ENCODE measurements at regions not wholly inside any gene's neighbourhood (a gene's known extent, or its start where the extent isn't known, plus 50 kb on each side); places are given as distances from the start of the nearest gene placed in this dataset.
A peak's percentile ranks its signal among the peaks of the same experiment; 100 is the strongest.

DNA sequence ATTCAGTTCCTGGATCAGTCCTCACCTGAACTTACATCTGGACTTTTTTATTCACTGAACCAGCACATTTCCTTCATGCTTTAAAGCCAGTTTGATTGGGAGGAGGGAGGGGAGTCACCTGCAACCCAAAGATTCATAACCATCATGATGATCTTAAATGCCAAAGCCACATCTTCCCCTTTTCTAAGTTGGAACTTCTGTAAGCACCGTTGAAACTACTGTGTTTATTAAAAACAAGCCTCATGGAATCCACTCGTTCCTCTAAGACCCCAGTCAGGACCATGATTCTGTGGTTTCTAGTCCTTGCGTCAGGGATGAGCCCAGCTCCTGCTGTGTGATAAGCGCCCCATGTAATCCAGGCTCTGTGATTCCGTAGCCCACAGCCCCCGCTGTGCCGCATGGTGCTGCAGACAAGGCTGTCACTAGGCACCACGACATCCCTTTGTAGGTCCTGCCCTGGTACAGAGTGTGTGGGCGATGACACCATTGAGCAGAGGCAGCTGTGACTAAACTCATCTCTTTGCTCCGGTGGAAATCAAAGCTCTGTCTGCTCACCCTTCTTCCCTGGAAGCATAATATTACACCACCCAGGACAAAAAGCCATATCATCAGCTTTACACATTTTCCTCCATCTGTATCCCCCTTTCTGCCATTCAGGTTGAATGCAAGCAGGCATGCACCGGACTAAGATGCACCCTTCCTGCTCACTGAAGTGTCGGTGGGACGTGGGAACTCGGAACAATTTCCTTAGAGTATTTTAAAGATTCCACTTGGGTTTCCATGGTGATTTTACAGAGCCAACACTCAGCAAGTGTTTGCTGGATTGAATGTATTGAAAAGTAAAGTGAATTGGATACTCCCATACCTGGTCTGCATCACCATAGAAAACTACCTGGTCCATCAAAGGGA lies 132.0 kb upstream of the FSTL4 start:
- DNase-seq (ENCODE audit: low read depth): no peak

DNA sequence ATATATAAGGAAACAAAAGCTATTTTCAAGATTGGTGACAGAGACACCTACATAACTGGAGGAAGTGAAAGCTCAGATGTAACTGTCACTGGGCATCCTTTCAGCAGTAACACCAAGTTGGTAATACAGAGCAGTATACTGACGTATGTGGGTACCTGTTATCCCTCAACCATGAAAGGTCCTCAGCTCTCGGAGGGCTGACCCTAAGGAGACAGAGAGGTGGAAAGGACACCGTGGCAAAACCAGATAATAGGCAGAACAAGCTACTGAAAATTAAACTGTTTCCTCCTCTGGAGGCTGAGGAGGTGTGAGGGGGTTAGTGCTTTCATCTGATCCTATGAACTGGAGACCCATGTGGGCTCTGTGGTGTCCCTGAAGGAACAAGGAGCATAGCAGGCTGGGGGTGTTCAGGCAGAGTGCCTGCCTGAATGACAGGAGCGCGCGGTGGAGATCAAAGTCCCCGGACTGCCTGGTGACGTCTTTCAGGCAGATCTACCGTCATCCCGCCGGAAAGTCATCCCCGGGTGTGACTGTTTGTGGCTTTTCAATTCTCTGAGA lies 130.2 kb upstream of the FSTL4 start:
- no peak for DNase-seq (ENCODE audit: low read depth)

DNA sequence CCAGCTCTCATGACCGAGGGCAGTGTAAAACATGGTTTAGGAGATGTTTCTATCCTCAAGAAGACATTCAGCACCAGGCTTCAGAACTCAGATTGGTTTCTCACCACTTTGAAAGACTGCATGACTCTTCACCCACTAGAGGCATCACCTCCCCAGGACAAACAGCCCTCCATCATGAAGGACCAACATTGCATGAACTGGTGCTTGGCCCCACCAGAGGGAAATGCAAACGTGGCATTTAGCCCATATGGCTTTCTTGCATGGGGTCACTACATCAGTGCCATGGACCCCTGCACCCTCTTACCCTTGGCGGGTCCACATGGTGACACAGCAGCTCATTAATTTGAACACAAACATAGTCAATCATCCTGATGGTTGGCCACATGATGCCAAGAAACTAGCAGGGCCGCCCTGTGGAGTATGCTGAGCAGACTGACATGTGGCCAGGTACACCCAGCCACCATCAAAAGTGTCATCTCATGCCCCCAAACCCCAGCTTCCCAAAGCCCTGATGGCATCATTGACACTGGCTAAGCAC lies 129.5 kb upstream of the FSTL4 start:
- DNase-seq (ENCODE audit: low read depth): no peak

DNA sequence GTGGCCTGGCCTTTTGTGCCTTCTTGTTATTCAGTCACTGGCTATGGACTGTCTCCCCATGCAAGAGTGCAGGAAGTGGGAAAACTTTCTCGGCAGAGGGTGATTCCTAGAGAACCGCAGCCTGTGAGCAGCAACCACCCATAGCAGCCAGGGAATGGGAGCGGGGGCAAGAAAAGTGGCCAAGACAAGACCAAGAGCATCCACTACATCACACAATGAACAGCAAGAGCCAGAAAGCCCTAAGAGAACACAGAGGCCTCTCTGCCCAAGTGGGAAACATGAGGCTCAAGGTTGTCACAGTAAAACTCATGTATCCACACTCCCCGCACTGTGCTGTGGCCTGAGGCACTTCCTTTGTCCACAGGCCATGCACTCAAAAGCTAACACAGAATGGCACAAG lies 129.1 kb upstream of the FSTL4 start:
- DNase-seq (ENCODE audit: low read depth): no peak

DNA sequence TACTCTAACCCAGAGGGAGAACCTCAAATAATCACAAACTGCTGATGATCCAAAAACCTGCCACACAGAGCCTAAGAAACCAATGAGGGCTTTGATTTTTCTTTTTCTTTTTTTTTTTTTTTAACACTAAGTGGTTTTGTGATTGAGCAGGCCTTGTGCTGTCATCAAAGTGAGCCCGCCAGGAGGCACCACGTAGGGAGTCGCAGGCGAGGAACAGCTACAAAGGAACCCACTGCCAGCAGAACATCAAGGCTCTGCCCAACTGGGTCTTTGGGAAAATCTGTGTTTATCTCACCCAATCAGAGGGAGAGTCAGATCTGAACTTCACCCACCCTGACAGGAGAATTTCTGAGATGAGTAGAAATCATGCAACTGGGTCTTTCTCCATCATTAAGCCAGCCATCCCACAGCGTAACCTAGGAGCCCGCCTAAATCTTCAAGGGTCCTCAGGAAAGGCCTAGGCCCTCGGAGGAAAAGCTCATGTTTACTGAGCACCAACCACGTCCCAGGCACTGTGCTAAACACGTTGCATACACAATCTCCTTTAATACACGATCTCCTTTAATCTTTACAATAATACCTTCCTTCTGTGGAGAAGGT lies 126.9 kb upstream of the FSTL4 start:
- DNase-seq (ENCODE audit: low read depth): no peak

DNA sequence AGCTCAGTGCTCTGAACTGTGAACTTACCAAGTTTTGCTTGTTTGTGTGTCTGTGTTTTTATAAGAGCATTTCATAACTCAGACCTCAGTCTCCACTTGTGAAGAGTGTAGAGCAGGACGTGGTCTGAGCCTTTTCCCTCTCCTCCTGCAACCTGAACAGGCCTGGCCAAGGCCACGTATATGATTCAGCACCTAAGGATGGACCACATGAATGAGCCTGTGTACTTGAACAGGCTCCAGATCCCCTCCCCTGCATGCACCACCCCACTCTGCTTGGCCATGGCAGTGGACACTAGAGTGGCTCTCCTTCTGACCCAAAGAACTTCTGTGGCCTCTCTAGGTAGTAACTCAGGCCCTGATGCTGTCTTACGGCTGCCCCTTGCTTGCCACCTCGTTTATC lies 125.9 kb upstream of the FSTL4 start:
- no peak for DNase-seq (ENCODE audit: low read depth)

DNA sequence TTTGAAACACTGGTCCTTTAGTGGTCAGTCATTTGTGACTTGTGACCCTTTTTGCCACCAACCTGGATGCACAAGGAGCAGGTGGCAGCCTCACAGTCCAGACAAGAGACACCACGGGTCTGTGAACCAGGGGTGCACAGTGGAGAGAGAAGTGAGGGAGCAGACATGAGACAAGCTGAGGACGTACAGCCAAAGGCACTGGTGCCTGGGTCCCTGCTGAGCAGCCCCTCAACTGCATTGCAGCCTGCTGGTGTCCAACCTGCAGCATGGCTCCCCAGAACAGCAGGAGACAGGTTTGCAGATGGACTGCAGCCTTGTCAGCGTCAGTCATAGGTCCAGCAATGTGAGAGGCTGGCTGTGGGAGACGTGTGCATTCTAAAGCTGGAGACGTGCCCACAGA lies 124.2 kb upstream of the FSTL4 start:
- no peak for DNase-seq (ENCODE audit: low read depth)

DNA sequence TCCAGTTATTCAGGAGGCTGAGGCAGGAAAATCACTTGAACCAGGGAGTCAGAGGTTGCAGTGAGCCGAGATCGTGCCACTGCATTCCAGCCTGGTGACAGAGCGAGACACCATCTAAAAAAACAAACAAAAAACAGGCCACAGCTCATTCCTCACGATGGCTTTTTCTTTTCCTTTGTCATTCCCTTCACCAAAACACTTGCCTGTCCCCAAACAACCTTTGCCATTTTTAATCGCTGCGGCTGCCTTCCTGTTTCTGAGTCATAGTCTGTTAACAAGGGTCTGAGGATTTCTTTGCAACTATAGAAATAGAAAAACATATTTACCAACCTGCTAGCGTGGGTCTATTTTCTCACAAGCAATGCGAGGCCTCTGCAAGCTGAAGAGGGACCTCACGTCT lies 123.0 kb upstream of the FSTL4 start:
- DNase-seq (ENCODE audit: low read depth): peak; percentile 17

DNA sequence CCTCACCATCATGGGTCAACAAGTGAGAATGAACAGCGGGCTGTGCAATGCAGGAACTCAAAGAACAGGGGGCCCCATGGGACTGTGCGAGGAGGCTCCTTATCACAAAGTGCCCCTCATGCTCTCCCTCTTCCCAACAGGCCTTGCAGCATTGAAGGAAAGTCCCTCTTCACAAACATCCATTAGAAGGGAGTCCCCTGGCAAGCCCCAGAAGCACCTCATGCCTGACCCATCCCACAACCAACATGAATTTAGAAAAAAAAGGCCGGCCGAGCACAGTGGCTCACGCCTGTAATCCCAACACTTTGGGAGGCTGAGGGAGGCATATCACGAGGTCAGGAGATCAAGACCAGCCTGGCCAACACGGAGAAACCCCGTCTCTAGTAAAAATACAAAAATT lies 122.6 kb upstream of the FSTL4 start:
- no peak for DNase-seq (ENCODE audit: low read depth)

DNA sequence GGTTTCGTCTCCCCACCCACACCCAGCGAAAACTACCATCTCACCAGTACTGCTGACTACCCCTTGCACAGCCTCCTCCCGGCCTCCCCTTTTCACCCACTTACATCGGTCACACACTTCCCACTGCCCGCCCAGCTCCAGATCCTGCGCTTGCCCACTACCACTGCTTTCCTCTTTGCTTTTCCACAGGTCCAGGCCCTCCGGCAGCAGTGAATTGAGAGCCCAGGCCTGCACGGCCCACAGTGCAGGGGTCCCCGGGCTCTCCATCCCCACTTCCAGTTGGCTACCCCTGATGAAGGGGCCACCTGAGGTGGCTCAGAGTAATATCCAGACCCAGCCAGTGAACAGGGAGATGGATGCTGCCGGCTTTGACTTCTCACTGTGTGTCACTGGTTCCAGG lies 120.2 kb upstream of the FSTL4 start:
- DNase-seq (ENCODE audit: low read depth): no peak

DNA sequence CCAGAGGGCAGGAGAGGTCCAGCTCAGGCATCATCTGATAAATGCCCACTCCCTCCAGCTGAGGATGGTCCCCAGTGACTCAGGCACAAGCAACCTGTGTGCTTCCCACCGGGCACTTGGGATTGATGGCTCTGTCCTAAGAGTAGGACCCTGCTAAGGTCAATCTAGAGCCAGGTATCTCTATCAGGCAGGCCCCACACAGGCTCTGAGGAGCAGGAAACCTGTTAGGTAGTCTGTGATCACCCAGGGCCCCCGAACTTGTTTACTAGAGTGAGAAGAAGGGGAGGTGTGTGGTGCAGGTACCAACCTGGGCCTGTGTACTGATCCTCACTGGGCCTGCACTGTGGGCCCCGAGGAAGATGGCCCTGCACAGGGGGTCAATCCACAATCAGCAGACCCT lies 119.6 kb upstream of the FSTL4 start:
- DNase-seq (ENCODE audit: low read depth): no peak

DNA sequence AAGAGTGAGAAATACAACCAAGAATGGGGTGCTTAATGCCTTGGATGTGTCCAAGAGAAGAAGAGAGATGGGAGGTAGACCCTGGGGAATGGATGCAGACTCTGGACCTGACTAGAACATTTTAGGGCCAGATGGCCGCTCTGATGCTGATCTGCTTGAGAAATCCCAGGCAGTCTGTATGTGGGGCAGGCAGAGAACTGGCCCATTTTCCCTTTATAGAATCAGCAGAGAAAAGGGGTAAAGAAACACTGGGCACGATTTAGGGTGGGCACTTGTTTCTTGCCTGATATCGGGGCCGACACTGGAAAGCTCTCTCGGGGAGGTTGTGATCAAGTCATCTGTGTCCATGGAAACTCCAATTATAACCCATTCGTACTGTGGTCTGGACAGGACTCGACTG lies 118.5 kb upstream of the FSTL4 start:
- DNase-seq (ENCODE audit: low read depth): no peak

DNA sequence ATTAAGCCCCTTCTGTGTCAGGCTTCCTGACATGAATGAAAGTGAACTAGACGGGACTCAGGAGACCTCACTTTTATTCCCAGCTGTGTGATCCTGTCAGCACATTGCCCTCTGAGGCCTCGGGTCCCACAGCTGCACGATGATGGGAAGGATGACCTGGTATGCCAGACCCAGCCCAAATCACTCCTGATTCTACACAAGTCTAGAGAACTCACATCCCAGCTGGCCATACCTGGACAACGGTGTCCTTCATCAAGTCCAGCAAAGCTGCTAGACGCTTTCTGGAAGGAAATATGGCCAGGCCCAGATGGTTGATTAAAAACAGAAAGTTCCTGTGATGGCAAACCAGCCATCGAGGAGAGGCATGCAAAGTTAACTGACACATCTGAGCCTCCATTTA lies 118.0 kb upstream of the FSTL4 start:
- no peak for DNase-seq (ENCODE audit: low read depth)

DNA sequence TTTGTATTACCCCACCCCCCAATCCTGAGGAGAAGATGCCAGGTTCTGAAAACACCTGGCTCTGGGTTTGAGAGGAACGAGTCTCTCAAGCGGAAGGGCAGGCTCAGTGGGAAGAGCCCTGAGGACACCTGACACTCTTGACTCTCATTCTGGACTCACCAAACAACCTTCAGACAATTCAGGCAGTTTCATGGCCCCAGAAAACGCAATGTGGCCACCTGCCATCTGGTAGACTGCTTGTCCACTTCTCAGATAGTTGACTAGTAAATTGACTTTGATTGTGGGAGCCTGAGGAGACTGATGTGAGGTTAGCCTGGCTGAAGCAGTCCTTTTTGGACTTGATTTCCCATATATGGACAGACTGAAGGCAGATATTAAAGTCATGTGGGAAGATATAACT lies 117.5 kb upstream of the FSTL4 start:
- DNase-seq (ENCODE audit: low read depth): no peak

DNA sequence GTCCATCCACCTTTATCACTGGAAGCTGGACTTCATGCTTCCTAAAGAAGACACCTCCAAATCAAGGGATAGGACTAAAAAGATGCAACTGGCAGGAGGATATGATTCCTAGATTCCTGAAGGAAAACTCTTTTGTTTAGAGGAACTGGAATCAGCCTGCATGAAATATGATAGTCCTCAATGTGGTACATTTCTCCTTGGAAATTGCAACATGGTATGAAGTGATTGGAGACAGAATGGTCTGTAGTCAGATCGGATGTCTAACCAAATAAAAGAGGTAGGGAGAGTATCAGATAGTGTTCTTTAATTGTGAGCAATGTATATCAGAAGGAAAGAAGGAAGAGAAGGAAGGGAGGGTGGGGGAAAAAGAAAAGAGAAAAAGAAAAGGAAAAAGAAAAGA lies 116.1 kb upstream of the FSTL4 start:
- no peak for DNase-seq (ENCODE audit: low read depth)

DNA sequence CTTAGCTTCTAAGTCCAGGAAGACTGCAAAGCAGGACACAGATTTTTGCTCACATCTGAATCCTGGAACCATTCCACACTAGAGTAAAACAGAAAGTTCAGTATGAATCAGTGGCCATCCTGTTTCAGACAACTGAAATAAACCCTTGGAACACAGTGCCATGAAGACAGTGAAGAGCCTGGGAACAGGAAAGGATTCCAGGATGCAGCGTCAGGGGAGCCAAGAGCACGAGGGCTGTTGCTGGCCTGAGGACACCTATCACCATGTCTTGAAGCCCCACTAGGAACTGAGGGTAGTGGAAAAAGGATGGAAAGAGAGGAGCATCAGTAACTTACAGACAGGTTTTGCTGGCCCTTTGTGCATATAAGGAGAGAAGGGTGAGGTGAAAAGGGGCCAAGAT lies 115.3 kb upstream of the FSTL4 start:
- DNase-seq (ENCODE audit: low read depth): no peak

DNA sequence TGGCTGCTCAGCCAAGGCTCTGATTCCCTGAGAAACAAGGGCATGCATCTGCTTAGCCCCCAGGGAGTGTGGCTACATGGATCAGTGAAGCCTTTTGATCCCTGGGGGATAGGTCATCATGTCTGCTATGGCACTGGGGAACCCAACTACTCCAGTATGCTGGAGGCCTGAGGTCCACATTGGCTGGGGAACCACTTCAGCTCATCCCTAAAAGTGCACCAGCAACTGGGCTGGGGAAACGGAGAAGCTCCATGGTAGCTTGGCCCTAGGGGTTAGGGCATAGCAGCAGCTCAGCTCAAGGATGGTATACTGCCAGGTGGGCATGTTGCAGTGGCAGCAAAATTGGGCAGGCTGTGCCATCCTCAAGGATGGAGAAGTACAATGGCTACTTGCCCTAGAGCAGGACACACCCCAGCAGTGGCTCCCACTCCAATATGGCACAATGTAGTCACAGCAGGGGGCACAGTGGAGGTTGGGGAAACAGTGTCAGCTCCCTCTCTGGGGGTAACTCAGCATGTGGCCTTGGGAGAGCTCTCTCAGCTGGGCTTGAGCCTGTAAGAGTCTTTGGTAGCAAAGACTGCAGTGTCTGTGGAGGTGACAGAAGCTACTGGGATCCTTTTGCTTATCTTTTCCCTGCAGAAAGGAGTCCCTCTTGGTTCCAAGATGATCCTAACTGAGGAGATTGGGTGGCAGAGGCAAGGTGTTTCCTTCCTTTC lies 111.5 kb upstream of the FSTL4 start:
- no peak for DNase-seq (ENCODE audit: low read depth)

DNA sequence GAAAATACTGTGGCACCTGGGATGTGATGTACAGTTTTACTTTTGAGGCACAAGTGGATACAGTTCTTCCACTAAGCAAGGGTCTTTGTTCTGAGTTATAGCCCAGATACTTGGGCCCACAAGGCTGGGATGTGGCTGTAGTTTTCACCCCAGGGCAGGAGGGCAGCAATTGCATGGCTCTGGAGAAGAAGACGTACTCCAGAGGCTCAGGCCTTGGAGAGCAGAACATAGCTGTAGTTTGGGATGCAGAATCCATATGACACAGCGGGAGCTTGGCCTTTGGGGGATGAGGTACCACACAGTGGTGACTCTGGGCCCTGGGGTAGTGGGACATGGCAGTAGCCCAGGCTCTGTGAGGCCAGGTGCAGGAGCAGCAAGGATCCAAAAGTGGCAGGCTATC lies 110.8 kb upstream of the FSTL4 start:
- DNase-seq (ENCODE audit: low read depth): no peak

DNA sequence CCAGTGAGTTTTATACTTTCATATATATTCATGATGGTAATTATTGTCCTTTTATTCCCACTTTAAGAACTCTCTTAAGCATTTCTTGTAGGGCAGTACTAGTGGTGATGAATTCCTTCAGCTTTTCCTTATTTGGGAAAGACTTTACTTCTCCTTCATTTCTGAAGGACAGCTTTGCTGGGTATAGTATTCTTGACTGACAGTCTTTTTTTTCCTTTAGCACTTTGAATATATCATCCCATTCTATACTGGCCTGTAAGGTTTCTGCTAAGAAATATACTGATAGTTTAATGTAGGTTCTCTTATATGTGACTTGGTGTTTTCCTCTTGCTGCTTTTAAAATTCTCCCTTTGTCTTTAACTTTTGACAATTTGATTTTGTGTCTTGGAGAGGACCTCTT lies 109.0 kb upstream of the FSTL4 start:
- DNase-seq (ENCODE audit: low read depth): no peak

DNA sequence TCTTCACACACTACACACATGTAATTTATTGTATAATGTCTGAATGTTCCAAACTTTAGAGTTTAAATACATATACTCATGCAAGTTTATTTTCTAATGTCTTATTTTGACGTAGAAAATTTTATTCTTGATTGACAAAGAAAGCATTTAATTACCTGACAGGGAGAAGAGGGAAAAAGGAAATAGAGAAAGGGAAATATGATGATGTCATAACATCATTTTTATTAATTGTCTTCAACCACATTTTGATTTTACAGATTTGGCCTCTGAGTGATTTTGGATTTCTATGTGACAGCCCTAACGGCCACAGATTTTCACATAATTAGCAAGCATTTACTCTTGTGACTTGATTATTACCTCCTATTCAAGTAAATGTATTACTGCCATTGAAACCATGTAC lies 106.1 kb upstream of the FSTL4 start:
- no peak for DNase-seq (ENCODE audit: low read depth)

DNA sequence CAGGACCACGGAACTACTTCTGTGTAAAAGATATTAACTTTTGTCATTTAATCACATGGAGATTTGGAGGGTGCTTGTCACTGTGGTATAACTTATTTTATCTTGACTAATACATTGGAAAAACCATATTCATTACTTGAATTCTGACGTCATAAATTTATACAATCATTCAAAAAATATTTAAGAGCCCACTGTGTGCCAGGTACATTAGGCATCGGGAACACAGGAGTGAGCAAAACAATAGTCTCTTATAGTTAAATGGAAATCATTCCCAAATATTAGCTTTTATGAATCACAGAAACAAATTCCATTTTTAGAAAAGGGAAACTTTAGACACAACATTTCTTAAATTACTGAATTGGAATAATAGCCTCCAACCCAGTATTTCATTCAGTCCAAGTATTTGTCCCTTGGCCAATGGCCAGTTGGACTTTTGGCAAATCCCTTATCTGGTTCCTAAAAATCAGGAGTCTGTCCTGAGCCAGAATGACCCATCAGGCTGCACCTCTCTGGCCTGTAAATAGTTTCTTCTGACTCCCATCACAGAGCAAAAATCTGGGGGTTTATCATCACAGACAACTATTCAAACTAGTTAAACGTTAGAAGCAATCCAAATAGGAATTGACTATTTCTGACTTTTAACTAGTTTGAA lies 104.3 kb upstream of the FSTL4 start:
- no peak for DNase-seq (ENCODE audit: low read depth)
